ENCODE measurements at regions not wholly inside any gene's neighbourhood (a gene's known extent, or its start where the extent isn't known, plus 50 kb on each side); places are given as distances from the start of the nearest gene placed in this dataset.
"Not testable (repeated sequence)": the region's sequence is repeated elsewhere in the genome, so short reads cannot be mapped to it uniquely, and the experiment has no call there.

DNA sequence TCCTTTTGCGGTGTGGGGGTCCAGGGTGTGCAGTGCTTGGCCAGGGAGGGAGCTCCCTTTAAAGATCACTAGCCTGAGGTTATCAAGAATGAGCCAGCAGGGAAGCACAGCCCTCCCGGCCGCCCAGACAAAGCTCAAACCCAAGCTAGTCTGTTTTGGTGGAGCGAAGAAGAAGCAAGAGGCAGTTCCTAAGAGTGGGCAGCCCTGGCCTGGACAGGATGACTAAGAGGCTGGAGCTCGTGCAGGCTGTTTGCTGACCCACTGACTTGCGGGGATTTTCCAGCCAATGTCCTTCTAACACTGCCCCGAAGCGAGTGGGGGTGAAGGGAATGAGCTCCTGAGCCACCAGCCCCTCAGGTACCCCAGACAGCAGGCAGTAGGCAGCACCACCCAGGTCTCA lies 134.4 kb downstream of the COPRS start:
- H3K27me3 Mint-ChIP-seq = peaks cover 31% of the 10 kb centered on the region
- H3K4me1 Mint-ChIP-seq = no peaks in the 10 kb centered on the region
- H3K4me3 Mint-ChIP-seq = no peak overlapping the region
- ATAC-seq (replicated peaks; ENCODE audit: extremely low read depth, poor library complexity, severe bottlenecking) = no peak
- H3K27ac Mint-ChIP-seq (ENCODE audit: low read depth) = no peak overlapping the region
- no peaks in the 10 kb centered on the region for H3K36me3 Mint-ChIP-seq (ENCODE audit: insufficient read depth)
- H3K9me3 Mint-ChIP-seq = no peaks in the 10 kb centered on the region
- no peak for DNase-seq (ENCODE audit: low spot score in 2 of 2)

DNA sequence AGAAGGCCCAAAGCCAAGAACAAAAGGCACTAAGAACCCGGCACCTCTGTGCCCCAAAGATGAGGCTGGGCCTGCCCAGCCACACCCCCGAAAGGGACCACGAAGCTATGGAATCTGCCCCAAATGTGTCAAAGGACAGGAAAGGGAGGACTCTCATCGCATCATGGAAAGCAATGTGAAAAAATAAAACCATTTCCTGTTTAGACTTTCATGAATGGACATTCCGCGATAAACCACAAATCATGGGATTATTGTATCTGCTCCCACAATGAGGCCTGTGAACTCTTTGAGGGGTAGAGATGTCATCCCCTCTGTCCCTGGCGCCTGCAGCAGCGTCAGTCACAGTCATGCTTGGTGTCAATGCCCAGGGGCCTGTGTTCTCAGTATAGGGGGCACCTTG lies 135.0 kb downstream of the COPRS start:
- Mint-ChIP-seq H3K36me3 (ENCODE audit: insufficient read depth) (no peaks in the 10 kb centered on the region), H3K27me3 (peaks cover 29% of the 10 kb centered on the region), H3K4me1 (no peaks in the 10 kb centered on the region), H3K27ac (ENCODE audit: low read depth) (no peak overlapping the region), H3K4me3 (no peak overlapping the region), H3K9me3 (no peaks in the 10 kb centered on the region)
- ATAC-seq (replicated peaks; ENCODE audit: extremely low read depth, poor library complexity, severe bottlenecking) = no peak
- DNase-seq (ENCODE audit: low spot score in 2 of 2) = no peak

DNA sequence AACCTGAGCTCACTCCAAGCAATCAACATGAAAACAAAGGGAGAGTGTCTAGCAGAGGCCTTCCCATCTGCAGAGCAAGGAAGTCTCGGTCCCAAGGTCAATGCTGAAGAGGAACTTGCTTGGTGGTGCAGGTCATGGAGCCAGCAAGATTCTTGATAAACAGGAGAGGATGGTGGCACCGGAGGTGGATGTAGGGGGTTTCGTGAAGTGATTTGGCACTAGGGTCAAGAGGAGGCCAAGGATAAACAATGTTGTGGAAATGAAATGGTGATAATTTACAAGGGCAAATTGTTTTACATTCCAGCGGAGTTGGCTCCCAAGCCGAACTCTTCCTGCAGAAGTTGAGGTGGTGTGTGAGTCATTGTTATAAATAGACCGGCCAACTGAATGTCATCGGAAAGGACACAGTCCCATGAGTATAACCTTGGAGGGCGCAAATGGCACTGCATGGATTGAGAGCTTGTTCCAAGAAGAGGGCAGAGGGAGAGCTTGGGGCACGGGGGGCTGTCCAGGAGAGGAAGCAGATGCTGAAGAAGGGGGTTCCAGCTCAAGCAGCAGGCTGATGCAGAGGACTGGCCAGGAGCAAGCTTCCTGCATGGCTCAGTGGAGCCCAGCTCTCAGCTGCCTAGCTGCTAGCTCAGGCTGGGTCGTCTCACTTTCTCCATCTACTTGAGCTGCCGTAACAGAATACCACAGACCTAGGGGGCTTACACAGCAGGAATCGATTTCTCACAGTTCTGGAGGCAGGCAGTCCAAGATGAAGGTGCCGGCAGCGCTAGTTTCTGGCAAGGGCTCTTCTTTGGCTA lies 136.6 kb downstream of the COPRS start:
- no peaks in the 10 kb centered on the region for H3K9me3 Mint-ChIP-seq

DNA sequence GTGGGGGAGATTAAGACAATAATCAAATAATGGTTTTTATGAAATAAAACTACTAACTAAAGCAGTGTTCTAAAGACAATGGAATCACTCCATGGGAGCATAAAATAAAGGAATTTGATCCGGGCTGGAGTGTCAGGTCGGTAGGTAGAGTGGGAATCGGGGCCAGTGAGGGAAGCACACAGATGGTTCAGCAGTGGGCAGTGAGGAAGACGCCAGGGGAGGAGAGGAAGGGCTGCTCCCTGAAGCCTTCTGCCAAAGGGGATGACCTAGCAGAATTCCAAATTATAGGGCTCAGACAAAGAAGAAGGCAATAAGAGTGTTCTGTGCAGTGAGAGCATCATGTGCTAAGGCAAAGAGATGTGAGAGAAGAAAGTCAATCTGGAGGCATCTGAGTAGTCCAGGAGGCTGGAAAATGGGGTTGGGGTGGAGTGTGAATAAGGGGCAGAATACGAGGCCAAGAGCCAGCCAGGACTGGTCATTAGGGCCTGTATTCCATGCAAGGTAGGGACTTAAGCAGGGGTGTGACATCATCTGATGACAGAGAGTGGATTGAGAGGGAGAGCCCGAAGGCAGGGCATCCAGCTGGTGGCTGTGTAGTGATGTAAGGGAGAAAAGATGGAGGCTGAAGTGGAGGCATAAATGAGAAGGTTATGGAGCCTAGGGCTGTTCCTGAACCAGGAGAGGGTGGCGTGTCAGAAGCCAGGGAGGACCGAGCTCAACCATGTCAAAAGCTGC lies 137.6 kb downstream of the COPRS start:
- Mint-ChIP-seq H3K36me3 (ENCODE audit: insufficient read depth) (no peaks in the 10 kb centered on the region), H3K4me1 (no peaks in the 10 kb centered on the region), H3K9me3 (no peaks in the 10 kb centered on the region), H3K4me3 (no peak overlapping the region), H3K27ac (ENCODE audit: low read depth) (no peak overlapping the region), H3K27me3 (peaks cover 16% of the 10 kb centered on the region)
- ATAC-seq (replicated peaks; ENCODE audit: extremely low read depth, poor library complexity, severe bottlenecking) = no peak
- DNase-seq (ENCODE audit: low spot score in 2 of 2) = no peak

More for the DNA sequence above, 136.6 kb downstream of the COPRS start:
- ATAC-seq (replicated peaks; ENCODE audit: extremely low read depth, poor library complexity, severe bottlenecking) (no peak), DNase-seq (ENCODE audit: low spot score in 2 of 2) (no peak)
- Mint-ChIP-seq H3K36me3 (ENCODE audit: insufficient read depth) (no peaks in the 10 kb centered on the region), H3K27ac (ENCODE audit: low read depth) (no peak overlapping the region), H3K27me3 (peaks cover 16% of the 10 kb centered on the region), H3K4me1 (no peaks in the 10 kb centered on the region), H3K4me3 (no peak overlapping the region)

DNA sequence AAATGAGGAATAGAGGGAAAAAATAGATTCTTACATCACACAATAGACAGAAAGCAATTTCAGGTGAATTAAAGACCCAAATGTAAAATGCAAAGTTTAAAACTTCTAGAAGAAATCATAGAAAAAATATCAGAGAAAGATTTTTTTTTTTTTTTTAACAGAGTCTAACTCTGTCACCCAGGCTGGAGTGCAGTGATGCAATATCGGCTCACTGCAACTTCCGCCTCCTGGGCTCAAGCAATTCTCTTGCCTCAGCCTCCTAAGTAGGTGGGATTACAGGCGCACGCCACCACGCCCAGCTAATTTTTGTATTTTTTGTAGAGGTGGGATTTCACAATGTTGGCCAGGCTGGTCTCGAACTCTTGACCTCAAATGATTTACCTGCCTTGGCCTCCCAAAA lies 141.8 kb downstream of the COPRS start:
- H3K36me3 Mint-ChIP-seq (ENCODE audit: insufficient read depth); H3K27me3 Mint-ChIP-seq; DNase-seq (ENCODE audit: low spot score in 2 of 2); H3K4me3 Mint-ChIP-seq; H3K27ac Mint-ChIP-seq (ENCODE audit: low read depth); ATAC-seq (replicated peaks; ENCODE audit: extremely low read depth, poor library complexity, severe bottlenecking); H3K4me1 Mint-ChIP-seq; H3K9me3 Mint-ChIP-seq: not testable (repeated sequence)

DNA sequence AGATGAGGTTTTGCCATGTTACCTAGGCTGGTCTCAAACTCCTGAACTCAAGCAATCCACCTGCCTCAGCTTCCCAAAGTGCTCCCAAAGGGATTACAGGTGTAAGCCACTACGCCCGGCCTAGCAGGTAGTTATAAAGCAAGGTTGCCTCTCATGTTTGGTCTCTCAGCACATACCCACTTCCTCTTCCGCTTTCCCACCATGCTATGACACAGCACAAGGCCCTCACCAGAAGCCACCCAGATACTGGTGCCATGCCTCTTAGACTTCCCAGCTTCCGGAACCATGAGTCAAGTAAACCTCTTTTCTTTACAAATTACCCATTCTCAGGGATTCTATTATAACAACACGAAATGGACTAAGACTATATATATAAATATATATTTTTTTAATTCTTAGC lies 143.6 kb downstream of the COPRS start:
- DNase-seq (ENCODE audit: low spot score in 2 of 2) (no peak), ATAC-seq (replicated peaks; ENCODE audit: extremely low read depth, poor library complexity, severe bottlenecking) (no peak)
- H3K27ac Mint-ChIP-seq (ENCODE audit: low read depth) = no peak overlapping the region

DNA sequence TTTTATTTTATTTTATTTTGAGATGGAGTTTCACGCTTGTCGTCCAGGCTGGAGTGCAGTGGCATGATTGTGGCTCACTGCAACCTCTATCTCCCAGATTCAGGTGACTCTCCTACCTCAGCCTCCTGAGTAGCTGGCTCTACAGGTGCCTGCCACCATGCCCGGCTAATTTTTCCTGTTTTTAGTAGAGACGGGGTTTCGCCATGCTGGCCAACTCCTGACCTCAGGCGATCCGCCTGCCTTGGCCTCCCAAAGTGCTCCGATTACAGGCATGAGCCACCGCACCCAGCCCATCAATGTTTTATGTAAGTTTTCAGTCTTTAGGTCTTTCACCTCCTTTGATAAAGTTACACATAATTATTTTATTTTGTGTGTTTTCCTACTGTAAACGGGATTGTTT lies 154.6 kb downstream of the COPRS start:
- Mint-ChIP-seq H3K4me3 (no peak overlapping the region), H3K36me3 (ENCODE audit: insufficient read depth) (peaks cover 1% of the 10 kb centered on the region), H3K4me1 (no peaks in the 10 kb centered on the region), H3K27ac (ENCODE audit: low read depth) (no peak overlapping the region), H3K27me3 (peaks cover 62% of the 10 kb centered on the region), H3K9me3 (no peaks in the 10 kb centered on the region)
- DNase-seq (ENCODE audit: low spot score in 2 of 2) = no peak
- no peak for ATAC-seq (replicated peaks; ENCODE audit: extremely low read depth, poor library complexity, severe bottlenecking)

More for the DNA sequence above, 143.6 kb downstream of the COPRS start:
- Mint-ChIP-seq H3K9me3 (no peaks in the 10 kb centered on the region), H3K27me3 (no peaks in the 10 kb centered on the region), H3K4me1 (no peaks in the 10 kb centered on the region), H3K36me3 (ENCODE audit: insufficient read depth) (no peaks in the 10 kb centered on the region), H3K4me3 (no peak overlapping the region)

DNA sequence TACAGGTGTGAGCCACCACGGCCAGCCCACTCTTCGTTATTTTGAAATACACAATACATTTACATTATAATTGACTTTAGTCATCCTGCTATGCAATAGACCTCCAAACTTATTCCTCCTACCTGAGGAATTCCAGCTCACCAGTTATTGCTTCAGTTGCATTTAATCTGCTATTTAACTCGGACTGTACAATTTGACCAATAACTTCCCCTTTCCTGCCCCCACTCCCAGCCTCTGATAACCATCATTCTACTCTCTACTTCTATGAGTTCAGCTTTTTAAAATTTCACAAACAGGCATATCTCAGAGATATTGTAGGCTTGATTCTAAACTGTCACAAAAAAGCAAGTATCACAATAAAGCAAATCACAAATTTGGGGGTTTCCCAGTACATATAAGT lies 157.0 kb downstream of the COPRS start:
- no peak overlapping the region for H3K27ac Mint-ChIP-seq (ENCODE audit: low read depth)
- no peaks in the 10 kb centered on the region for H3K4me1 Mint-ChIP-seq
- no peak overlapping the region for H3K4me3 Mint-ChIP-seq
- peaks cover 1% of the 10 kb centered on the region for H3K36me3 Mint-ChIP-seq (ENCODE audit: insufficient read depth)
- DNase-seq (ENCODE audit: low spot score in 2 of 2) (no peak), ATAC-seq (replicated peaks; ENCODE audit: extremely low read depth, poor library complexity, severe bottlenecking) (no peak)
- peaks cover 53% of the 10 kb centered on the region for H3K27me3 Mint-ChIP-seq
- no peaks in the 10 kb centered on the region for H3K9me3 Mint-ChIP-seq

DNA sequence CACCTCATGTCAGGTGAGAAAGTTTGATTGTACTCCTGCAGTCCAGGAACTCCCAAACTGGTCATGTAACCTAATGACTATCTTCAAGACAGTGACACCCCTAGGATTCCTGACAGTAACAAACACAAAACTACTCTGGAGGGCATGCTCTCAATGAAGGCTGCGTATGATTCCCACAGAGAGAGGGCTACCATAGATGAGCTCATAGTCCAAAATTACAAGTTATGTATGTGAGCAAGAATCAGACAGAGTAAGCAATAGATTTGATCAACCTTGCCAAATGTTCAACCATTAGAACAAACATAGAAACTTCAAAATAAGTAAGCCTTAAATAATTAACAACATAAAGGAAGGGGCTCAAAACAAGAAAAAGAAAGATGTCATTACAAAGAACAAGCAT lies 158.1 kb downstream of the COPRS start:
- H3K27ac Mint-ChIP-seq (ENCODE audit: low read depth) = no peak overlapping the region
- peaks cover 48% of the 10 kb centered on the region for H3K27me3 Mint-ChIP-seq
- no peak overlapping the region for H3K4me3 Mint-ChIP-seq
- no peaks in the 10 kb centered on the region for H3K9me3 Mint-ChIP-seq
- ATAC-seq (replicated peaks; ENCODE audit: extremely low read depth, poor library complexity, severe bottlenecking) (no peak), DNase-seq (ENCODE audit: low spot score in 2 of 2) (no peak)
- H3K4me1 Mint-ChIP-seq = no peaks in the 10 kb centered on the region
- peaks cover 1% of the 10 kb centered on the region for H3K36me3 Mint-ChIP-seq (ENCODE audit: insufficient read depth)

DNA sequence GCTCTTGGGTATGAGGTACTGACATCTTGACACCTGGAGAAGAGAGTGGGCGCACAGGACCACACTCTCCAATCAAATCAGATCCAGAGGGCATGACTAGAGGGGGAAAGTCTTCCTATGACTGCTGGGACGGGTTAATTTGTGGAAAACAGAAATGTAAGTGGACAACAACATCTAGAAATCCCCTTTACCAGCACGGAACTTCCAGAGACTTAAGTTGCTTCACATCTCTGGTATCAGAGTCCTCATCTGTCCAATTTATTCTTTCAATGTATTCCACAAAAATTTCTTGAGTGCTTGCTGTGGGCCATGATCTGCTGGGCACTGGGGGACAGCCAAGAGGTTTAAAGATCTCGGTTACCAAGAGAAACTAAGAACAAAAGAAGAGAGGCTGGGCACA lies 159.2 kb downstream of the COPRS start:
- DNase-seq (ENCODE audit: low spot score in 2 of 2) (no peak), ATAC-seq (replicated peaks; ENCODE audit: extremely low read depth, poor library complexity, severe bottlenecking) (no peak)
- Mint-ChIP-seq H3K36me3 (ENCODE audit: insufficient read depth) (peaks cover 1% of the 10 kb centered on the region), H3K9me3 (no peaks in the 10 kb centered on the region), H3K27me3 (peaks cover 37% of the 10 kb centered on the region), H3K27ac (ENCODE audit: low read depth) (no peak overlapping the region), H3K4me1 (no peaks in the 10 kb centered on the region), H3K4me3 (no peak overlapping the region)

DNA sequence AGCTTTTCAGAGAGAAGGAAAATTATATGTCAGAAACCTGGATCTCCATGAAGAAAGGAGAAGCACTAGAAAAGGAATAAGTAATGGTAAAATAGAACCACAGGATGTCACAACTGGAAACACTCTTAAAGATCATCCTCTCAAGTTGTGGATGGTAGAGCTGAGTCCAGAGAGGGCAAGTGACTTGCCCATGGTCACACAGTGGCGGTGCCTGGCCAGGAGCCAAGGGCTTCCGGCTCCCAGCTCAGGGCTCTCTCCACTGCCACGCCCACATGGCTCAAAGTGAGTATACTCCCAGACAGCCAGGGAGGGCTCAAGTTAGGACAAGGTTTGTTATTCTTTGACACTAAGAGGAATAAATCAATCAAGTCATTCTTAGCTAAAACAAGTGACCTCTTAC lies 159.8 kb downstream of the COPRS start:
- H3K4me1 Mint-ChIP-seq = no peaks in the 10 kb centered on the region
- H3K27me3 Mint-ChIP-seq = peaks cover 32% of the 10 kb centered on the region

DNA sequence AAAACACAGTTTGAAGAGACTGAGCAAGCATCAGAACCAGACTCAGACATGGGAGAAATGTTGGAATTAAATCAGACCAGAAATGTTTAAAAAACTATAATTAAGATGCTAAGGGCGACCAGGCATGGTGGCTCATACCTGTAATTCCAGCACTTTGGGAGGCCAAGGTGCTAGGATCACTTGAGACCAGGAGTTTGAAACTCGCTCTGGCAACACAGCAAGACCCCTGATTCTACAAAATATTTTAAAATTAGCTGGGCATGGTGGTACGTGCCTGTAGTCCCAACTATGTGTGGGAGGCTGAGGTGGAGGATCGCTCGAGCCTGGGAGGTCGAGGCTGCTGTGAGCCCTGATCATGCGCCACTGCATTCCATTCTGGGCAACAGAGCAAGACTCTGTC lies 160.3 kb downstream of the COPRS start:
- no peak overlapping the region for H3K4me3 Mint-ChIP-seq
- H3K36me3 Mint-ChIP-seq (ENCODE audit: insufficient read depth) = peaks cover 1% of the 10 kb centered on the region
- no peak for DNase-seq (ENCODE audit: low spot score in 2 of 2)

More for the DNA sequence above, 159.8 kb downstream of the COPRS start:
- Mint-ChIP-seq H3K9me3 (no peaks in the 10 kb centered on the region), H3K27ac (ENCODE audit: low read depth) (no peak overlapping the region), H3K36me3 (ENCODE audit: insufficient read depth) (peaks cover 1% of the 10 kb centered on the region), H3K4me3 (no peak overlapping the region)
- ATAC-seq (replicated peaks; ENCODE audit: extremely low read depth, poor library complexity, severe bottlenecking) (no peak), DNase-seq (ENCODE audit: low spot score in 2 of 2) (no peak)

DNA sequence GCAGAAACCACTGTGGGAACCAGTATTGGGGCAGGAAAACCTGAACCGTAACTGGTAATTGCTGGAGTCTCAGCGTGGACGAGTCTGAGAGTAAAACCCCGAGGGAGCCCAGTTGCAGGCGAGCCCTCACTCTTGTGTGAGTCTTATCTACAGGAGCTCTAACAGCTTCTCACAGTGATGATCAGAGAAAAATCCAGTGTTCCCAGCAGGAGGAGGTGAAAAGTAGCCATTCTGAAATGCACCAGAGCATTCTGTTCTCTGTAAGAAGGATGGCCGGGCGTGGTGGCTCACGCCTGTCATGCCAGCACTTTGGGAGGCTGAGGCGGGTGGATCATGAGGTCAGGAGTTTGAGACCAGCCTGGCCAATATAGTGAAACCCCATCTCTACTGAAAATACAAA lies 161.2 kb downstream of the COPRS start:
- H3K27me3 Mint-ChIP-seq = peaks cover 19% of the 10 kb centered on the region
- no peaks in the 10 kb centered on the region for H3K9me3 Mint-ChIP-seq
- ATAC-seq (replicated peaks; ENCODE audit: extremely low read depth, poor library complexity, severe bottlenecking) = no peak
- no peaks in the 10 kb centered on the region for H3K36me3 Mint-ChIP-seq (ENCODE audit: insufficient read depth)
- H3K4me1 Mint-ChIP-seq = no peaks in the 10 kb centered on the region
- DNase-seq (ENCODE audit: low spot score in 2 of 2) = no peak
- H3K4me3 Mint-ChIP-seq = no peak overlapping the region
- H3K27ac Mint-ChIP-seq (ENCODE audit: low read depth) = no peak overlapping the region

More for the DNA sequence above, 160.3 kb downstream of the COPRS start:
- Mint-ChIP-seq H3K27ac (ENCODE audit: low read depth) (no peak overlapping the region), H3K27me3 (peaks cover 26% of the 10 kb centered on the region), H3K9me3 (no peaks in the 10 kb centered on the region), H3K4me1 (no peaks in the 10 kb centered on the region)
- no peak for ATAC-seq (replicated peaks; ENCODE audit: extremely low read depth, poor library complexity, severe bottlenecking)
